GM12892 (cell line): ENCODE measurements at regions not wholly inside any gene's neighbourhood (a gene's known extent, or its start where the extent isn't known, plus 50 kb on each side); places are given as distances from the start of the nearest gene placed in this dataset.

ENCODE experiments used
- POLR2A ChIP-seq: IDR thresholded peaks from 2 replicates; pipeline ENCODE4 v1.6.1; 2011; ENCODE audit warnings: low read depth, low read length, control low read depth
- POLR2AphosphoS5 ChIP-seq: IDR thresholded peaks from 2 replicates; pipeline ENCODE4 v1.6.1; 2011; ENCODE audit warnings: low read depth, low read length, control low read depth
- TAF1 ChIP-seq: IDR thresholded peaks from 2 replicates; pipeline ENCODE4 v1.6.1; 2011; ENCODE audit warnings: low read depth, mild to moderate bottlenecking, control low read depth, low read length, borderline replicate concordance

GRCh38 chr11:115803073-115803740, 299.0 kb upstream of the CADM1 start:
- TF ChIP-seq POLR2A (no peak), POLR2AphosphoS5 (no peak), TAF1 (no peak)
